GM19452 (cell line): ENCODE measurements at regions not wholly inside any gene's neighbourhood (a gene's known extent, or its start where the extent isn't known, plus 50 kb on each side); places are given as distances from the start of the nearest gene placed in this dataset.
"Not testable (repeated sequence)": the region's sequence is repeated elsewhere in the genome, so short reads cannot be mapped to it uniquely, and the experiment has no call there.

Experiments
- ATAC-seq: cut with Tn5 transposase; IDR thresholded peaks from one replicate; pipeline ENCODE4 v1.9.1; 2021; ENCODE audit not compliant: unreplicated experiment

- ATAC-seq: no peak
Measured at GRCh38 chr12:65728455-65728847, 95.8 kb upstream of the HMGA2 start.

DNA sequence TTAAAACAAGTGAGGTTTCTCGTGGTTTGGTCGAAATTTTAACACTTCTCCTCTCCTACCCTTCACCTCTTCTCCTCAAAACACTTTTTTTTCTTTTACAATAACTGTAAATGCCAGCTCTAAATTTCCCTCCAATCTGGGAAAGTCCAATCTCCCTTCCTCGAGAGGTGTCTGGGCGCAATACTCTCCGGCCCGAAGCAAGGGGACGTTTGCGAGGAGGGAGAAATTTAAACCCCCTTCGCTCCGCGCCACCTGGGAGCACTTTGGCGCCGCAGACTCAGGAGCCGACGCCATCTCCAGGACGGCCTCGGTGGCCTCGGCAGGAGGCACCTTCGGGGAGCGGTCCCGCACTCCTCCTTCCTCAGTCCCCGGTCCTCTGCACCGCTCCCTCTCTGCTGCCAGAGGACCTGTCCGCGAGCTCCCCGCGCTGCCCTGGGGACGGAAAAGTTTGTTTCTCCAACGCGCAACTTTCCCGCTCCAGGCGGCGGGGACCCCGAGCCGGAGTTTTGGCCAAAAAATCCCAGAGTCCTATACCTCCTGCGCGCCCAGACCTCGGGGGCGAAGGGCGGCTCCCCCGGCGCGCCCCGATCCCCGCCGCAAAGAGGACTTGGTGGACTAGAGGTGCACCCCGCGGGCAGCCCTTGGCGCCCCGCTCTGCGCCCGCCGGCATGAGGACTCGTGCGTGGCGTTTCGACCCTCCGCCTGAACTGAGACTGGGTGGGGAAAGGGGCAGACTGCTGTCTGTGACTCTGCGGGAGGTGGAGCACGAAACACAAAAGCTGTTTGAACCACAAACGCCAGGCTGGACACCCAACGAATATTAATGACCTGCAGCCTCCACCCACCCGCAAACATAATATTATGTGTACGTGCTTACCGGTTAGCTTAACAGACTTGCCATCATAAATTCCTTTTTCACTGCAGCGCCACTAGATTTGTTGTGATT lies 95.2 kb upstream of the HMGA2 start:
- ATAC-seq: no peak

DNA sequence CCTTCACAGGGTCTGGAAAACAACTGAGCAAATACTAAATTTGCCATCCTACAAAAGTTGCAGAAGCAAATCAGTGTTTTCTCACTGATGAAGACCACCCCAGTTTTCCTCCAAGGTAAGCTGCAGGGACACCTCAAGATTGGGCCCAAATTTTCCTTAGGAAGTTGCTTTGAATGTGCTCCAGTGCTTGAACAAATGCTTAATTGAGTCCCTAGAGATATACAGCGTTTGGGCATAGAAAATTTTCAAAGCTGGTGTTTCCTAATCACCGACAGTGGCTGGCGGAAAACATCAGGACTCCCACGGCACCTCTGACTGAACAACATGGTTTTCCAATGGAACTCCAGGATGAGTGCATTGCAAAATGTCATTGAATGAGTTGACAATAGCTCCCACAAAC lies 92.5 kb upstream of the HMGA2 start:
- ATAC-seq: no peak

GRCh38 chr12:65733643-65734042 lies 90.6 kb upstream of the HMGA2 start:
- not testable (repeated sequence) for ATAC-seq

- no peak for ATAC-seq
Measured at GRCh38 chr12:65734226-65734625, 90.1 kb upstream of the HMGA2 start.

DNA sequence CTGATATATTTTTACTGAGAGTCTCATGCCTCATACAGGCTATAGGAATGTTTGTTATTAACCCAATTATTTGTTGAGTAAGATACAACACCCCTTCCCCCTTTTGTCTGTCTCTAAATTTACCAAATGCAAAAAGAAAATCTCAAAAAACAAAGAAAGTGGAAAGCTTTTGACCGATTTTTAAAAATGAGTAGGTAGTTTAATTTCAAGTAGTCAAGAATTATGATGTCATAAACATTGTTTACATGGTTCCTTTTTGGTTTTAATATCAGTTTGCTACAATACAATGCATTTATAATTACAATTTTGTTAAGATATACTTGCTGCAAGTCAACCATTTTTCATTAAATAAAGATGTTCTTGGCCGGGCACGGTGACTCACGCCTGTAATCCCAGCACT lies 84.7 kb upstream of the HMGA2 start:
- ATAC-seq: no peak

DNA sequence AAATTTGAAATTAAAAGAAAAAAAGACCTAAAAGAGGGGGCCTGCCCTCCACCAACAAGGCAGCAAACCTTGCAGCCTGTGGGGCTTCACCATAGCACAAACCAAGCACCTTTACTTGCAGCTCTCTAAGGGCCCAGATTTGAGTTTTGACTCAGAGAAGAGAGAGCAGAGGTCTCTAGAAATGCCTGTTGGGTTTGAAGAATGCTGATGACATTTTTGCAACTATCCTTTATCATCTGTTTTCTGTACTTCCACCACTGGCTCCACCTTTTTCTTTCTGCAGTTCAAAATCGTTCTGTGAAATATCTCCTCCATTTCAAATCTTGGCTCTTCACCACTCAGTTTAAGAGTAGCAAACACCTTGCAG lies 83.8 kb upstream of the HMGA2 start:
- ATAC-seq: no peak

DNA sequence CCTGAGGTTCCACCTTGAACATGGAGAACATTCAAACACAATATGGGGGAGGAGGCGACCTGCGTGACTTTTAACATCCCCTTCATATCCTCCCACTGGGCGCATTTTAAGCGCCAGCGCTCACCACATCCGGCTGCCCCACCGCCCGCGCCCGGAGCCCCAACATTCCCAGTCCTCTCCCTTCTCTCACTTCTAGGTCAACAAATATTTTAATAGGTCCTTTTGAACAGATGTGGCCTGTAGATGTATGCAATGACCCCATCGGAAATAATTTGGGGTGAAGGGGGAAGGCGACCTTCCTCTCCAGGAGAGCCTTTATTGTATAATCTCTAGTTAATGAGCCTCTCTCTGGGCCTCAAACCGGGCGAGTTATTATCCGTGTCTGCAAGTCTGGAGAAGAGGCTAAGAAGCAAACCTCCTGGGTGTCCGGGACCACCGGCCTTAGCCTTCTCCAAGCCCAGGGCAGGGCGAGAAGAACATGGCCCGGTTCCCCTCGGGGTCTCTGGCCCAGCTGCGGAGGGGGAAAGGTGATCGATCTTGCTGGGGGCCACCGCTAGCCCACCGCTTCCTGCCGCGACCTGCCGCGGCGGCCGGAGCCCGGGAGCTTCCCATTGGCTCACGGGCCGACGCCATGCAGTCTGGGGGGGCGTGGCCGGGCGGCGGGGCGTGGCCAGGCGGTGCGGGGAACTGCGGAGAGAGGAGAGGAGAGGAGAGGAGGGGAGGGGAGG lies 83.2 kb upstream of the HMGA2 start:
- ATAC-seq: peak; percentile 72

- ATAC-seq: no peak
Measured at GRCh38 chr12:65741656-65742017, 82.6 kb upstream of the HMGA2 start.

- ATAC-seq: no peak
Measured at GRCh38 chr12:65742018-65743010, 82.0 kb upstream of the HMGA2 start.

GRCh38 chr12:65744236-65744840 lies 79.9 kb upstream of the HMGA2 start:
- not testable (repeated sequence) for ATAC-seq

- ATAC-seq: no peak
Measured at GRCh38 chr12:65747338-65747737, 76.9 kb upstream of the HMGA2 start.

GRCh38 chr12:65748332-65748731 lies 76.0 kb upstream of the HMGA2 start:
- ATAC-seq: no peak

DNA sequence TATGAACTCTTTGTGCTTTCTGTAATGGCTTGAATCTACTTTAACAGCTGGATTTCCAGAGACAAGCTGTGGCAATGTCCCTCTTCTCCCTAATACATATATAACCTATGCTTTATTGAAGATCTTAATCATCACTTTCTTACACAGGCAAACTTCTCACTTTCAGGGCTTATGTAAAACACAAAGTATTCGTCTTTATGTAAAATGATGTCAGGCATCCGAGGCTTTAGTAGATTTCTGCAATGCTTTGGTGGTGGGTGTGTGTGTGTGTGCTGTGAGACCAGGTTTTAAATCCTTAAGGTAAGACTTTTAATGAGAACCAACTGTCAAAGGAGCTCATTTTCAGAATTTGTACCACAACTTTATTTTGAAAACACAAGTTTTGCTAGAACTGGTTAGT lies 70.0 kb upstream of the HMGA2 start:
- ATAC-seq: no peak

GRCh38 chr12:65754744-65755595 lies 69.3 kb upstream of the HMGA2 start:
- no peak for ATAC-seq

DNA sequence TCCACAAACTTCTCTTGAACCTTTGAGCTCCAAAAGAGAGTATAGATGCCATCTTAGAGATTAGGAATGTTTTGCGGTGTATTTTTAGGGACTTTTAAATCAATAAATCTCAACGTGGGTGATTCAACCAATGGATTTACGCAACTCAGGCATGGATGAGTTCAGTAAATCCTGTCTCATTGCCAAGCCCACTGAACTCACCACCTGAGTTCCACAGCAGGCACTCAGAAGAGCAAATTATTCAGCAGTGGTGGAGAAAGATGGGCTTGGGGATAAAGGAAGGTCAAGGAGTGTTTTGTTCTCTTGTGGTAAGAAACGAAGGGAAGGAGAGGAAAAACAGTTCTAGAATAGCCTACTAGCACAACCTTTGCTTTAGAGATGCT lies 68.7 kb upstream of the HMGA2 start:
- no peak for ATAC-seq

- no peak for ATAC-seq
Measured at GRCh38 chr12:65756267-65756666, 68.0 kb upstream of the HMGA2 start.

- ATAC-seq: peak; percentile 95
Measured at GRCh38 chr12:65756956-65757511, 67.2 kb upstream of the HMGA2 start.

- ATAC-seq: no peak
Measured at GRCh38 chr12:65758401-65758800, 65.9 kb upstream of the HMGA2 start.

- ATAC-seq: no peak
Measured at GRCh38 chr12:65759735-65760134, 64.5 kb upstream of the HMGA2 start.
